Transverse colon (tissue), 3 donors: ENCODE measurements at regions not wholly inside any gene's neighbourhood (a gene's known extent, or its start where the extent isn't known, plus 50 kb on each side); places are given as distances from the start of the nearest gene placed in this dataset.

ENCODE experiments used
- CTCF ChIP-seq, 5 experiments: fragments of 200-600 bp in 3 of 5; fragments of 450-650 bp in 2 of 5; sonication (generic) in 3 of 5; IDR thresholded peaks; 1 replicate in 2 of 5; 2 replicates in 3 of 5; pipeline ENCODE4 v1.5.1; 2016 to 2017; ENCODE audit warnings: antibody characterized with exemption in 5 of 5, inconsistent platforms in 3 of 5, mild to moderate bottlenecking in 2 of 5, moderate library complexity in 1 of 5
- EP300 ChIP-seq: sonication (generic); formaldehyde crosslinking; IDR thresholded peaks from one replicate; pipeline ENCODE4 v1.6.1; 2017; ENCODE audit warnings: antibody characterized with exemption, low read depth
- POLR2A ChIP-seq: fragments of 450-650 bp; IDR thresholded peaks from one replicate; pipeline ENCODE4 v1.6.1; 2016; ENCODE audit warnings: antibody characterized with exemption, mild to moderate bottlenecking, moderate library complexity

- TF ChIP-seq CTCF (IDR thresholded peaks at IDR 0.05): no peak
- TF ChIP-seq EP300: no peak
- no peak for TF ChIP-seq POLR2A
Measured at GRCh38 chr11:31872076-31872443, 60.9 kb upstream of the PAX6 start.
